DMS 273 (cell line): ENCODE measurements at regions not wholly inside any gene's neighbourhood (a gene's known extent, or its start where the extent isn't known, plus 50 kb on each side); places are given as distances from the start of the nearest gene placed in this dataset.

Experiments
- DNase-seq: peaks from one replicate; lab custom pipeline; 2025; ENCODE audit not compliant: unreplicated experiment; lab: John Stamatoyannopoulos, UW

DNA sequence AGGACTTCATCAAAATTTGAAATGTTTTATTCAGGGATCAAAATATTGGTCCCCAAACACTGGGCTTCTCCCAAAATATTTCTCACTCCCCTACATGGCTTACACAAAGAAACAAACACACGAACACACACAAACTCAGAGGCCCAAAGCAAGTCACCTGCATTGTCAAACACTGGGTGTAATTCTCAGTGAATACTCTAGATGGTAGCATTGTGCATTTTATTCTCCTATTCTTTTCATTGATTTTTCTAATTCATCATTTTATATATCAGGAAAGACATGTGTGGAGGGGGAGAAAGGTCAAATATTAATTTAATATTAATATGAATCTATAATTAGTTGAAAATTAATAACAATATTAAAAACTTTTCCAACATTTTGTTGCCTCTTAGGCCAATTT, 72.3 kb upstream of the TNMD start:
- peak; percentile 49 for DNase-seq

DNA sequence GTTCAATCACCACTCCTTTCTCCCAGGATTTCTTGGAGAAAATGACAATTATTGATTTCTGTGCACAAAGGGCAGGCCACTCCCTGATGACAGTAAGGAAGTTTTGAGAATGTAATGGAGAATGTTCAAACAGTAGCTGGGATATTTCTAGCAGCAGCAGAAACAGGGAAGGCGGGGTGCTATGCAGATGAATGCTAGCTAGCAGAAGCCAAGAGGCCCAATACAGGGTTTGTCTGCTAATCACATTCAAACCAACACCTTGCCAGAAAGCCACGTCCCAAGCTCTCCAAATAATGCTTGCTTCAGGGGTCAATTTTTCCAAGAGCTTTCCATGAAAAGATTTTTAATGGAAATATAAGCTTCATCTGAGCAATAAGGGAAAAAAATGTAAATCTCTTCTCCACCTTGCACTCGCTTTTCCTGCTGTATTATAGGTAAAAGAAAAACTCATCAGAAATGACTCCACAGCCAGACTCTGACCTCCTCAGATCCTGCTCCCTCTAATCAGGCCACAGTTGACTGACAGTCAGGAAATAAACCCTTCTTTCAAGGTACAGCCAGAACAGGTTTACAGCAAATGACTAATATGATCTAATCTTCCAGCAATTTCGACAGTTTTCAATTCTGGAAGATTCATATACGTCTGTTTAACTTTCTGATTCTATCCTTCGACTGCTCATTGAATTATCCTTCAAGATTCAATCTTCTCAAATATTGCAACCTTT, 84.7 kb upstream of the PCDH19 start:
- DNase-seq: no peak

DNA sequence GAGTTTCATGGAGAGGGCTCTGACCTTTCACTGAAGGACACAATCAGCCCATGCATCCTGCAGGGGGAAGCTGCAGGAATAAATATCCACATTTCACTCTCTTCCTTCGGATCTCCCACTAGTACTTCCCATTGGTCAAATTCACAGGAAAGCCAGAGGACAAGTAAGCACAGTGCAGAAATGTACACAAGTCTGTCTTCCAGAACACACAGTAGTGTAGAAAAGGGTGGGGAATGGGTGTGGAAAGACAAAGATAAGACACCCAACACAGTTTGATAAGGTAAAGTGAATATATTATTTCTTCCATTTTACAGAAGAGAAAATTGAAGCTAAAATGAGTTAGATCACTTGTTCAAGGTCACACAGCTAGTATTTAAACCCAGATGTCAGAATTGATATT, 81.1 kb upstream of the PCDH19 start:
- no peak for DNase-seq

DNA sequence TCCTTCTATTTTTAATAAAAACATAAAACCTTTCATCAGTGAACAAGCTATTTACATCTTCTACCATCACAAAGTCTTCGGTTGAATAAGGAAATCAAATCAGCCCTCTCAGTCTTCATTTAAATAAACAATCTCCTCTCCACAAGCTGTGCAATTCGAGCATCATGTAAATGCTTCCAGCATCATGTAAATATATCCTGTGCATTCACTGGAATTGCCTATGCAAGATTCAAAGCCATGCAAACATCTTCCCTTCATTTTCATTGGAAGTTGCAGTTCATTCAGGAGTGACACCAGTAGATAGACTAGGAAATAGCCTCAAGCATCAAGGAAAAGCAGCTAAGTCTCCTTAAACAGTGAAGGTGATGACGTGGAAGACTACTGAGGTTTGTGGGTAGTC, 77.7 kb upstream of the PCDH19 start:
- DNase-seq: no peak

DNA sequence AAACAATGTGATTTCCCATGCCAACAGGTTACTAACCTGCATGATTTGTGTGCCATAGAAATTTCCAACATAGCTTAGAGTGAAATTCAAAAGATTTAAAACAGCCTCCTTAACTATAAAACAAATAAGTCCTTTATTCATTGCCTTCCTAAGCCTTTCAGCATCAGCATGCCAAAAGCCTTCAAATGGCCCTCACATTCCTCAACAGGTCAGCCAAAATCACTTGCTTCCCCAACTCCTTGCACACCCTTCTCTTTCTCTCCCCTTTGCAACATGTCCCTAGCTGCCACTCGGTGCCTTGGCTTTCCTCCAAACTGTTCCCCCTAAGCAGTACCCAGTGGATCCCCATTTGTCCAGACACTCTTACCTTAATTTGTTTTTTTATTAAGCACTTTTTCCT, 74.9 kb upstream of the PCDH19 start:
- no peak for DNase-seq

DNA sequence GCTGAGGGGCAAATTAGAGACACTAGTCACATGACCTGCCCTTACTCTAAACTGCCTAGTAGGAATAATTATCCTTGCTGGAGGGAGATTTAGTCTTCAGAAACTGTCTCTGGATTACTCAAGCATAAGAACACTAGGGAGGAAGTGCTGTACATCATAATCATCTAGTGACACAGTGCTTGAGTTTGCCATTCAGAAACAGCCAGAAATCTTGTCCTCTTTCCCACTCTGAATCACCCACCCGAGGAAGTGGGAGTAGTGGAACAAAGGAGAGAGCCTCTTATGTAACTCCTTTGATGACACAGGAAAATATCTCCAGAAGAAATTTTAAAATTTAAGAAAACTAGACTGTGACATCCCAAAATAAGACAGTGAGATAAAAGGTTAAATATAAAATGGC, 69.3 kb upstream of the PCDH19 start:
- DNase-seq: no peak

DNA sequence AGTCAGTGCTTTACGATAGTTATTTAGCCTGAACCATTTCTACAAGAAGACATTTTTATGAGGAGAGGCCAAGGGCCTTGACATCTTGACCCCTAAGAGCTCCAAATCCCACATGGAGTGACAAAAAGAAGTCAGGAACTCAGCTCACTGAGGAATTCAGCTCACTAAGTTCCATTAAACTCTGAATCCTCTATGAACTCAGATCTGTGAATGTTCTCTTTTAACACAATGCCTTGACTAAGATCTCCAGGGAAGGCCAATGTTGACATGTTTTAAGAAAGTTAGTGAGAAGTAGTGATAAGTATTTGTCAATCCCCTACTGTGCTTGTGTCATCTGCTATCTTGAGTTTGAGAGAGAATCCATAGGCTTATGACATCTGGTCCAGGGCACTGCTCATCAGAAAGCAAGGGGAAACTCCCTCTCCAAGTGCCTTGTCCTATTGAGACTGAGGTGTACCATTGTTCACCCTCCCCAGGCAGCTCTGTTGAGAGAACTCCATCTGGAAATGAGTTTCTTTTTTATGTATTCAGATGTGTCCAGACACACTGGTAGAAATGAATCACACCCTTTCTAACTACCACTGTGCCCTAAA, 68.7 kb upstream of the PCDH19 start:
- no peak for DNase-seq

DNA sequence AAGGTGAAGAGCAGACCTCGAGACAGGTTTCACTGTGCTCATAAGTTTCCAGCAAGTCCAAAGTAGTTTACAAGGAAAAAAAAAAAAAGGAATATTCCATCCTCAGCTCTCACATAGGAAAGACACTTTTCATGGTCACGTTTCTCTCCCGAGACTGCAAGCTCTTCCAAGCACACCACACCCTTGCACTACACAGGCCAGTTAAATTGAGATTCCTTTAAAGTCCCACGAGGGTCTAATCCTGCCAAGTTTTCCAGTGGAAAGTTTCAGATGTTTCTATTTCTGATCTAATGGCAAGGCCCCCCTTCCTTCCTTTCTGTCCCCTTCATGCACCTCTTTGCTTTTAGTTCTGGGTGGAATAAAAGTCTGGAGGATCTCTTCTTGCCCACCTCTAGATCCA, 67.9 kb upstream of the PCDH19 start:
- no peak for DNase-seq

DNA sequence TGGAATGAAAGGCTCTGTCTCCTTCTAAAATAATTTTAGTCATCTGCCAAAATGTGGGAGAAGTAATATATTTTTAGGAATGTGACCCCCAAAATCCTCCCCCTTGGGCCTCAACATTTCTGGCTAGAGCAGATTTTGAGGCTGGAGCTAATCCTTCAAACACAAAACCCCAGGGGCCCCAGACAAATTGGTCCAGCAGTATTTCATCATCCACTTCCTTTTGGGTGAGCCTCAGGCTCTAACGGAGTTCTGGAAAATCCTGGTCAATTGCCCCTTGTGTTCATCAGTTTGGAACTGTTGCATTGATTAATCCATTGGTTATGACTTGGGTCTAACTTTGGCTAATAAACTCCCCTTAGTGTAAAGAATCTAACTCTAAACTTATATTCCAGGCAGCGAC, 67.4 kb upstream of the PCDH19 start:
- DNase-seq: no peak
